ENCODE measurements at regions not wholly inside any gene's neighbourhood (a gene's known extent, or its start where the extent isn't known, plus 50 kb on each side); places are given as distances from the start of the nearest gene placed in this dataset.
"Not testable (repeated sequence)": the region's sequence is repeated elsewhere in the genome, so short reads cannot be mapped to it uniquely, and the experiment has no call there.

DNA sequence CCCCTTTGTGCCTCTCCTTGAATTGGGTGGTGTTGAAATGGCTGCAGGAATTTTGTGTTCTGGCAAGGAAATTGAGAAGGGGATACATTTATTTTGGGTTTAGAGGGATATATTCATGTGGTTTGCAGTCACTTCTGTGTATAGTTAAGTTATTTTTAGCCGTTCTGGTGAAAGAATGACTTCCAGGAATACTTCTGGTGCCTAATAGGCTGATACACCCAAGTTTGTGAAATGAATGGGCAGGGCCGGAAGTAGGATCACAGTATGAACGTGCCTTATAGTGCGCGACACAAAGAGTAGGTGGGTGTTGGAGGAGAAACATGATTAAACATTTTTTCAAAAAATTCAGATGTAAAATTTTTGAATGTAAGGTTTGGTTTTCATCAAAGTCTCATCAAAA lies 168.6 kb upstream of the ATP5MC3 start:
- DNase-seq (ENCODE audit: low spot score) = no peak

GRCh38 chr2:175342085-175342484 lies 160.6 kb upstream of the ATP5MC3 start:
- DNase-seq (ENCODE audit: low spot score) = no peak

- no peak for DNase-seq (ENCODE audit: low spot score)
Measured at GRCh38 chr2:175330195-175330594, 148.7 kb upstream of the ATP5MC3 start.

DNA sequence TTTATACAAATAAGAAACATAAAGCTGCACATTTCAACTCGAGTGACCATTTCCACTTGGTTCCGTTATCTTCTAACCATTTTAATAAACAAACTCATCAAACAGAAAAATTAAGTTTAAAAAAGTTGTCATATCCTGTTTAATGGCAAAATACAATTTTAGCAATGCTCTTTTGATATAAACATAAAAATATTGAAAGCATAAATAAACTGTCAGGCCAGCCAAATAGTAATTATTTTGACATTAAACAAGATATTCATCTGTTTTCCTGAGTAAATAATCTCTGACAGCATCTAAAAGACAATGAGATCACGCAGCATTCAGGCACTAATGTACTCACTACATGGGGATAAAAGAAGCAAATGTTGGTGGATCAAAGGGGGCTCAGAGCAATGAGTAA lies 145.3 kb upstream of the ATP5MC3 start:
- DNase-seq (ENCODE audit: low spot score) = no peak

DNA sequence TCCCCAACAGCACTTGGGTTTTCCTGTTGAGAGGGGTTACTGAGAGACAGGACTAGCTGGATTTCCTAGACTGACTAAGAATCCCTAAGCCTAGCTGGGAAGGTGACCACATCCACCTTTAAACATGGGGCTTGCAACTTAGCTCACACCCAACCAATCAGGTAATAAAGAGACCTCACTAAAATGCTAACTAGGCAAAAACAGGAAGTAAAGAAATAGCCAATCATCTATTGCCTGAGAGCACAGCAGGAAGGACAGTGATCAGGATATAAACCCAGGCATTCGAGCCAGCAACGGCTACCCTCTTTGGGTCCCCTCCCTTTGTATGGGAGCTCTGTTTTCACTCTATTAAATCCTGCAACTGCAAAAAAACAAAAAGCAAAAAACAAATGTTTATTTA lies 144.7 kb upstream of the ATP5MC3 start:
- not testable (repeated sequence) for DNase-seq (ENCODE audit: low spot score)

DNA sequence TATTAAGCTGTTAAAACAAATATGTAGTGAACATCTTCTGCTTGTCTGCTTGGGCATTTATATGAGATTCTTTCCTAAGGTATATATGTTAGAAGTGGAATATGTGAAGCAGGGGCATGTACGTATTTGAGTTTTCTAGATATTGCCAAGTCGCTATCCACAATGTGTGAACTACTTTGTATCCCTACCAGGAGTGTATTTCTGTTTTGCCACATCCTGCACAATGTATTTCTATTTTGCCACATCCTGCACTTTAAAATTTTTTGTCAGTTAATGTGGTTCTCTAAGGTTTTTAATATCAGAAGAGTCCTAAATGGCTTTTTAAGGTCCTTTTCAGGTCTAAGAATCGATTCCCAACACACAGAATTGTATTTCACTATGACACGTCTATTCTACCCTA lies 141.7 kb upstream of the ATP5MC3 start:
- DNase-seq (ENCODE audit: low spot score) = no peak

- no peak for DNase-seq (ENCODE audit: low spot score)
Measured at GRCh38 chr2:175318542-175318941, 137.0 kb upstream of the ATP5MC3 start.

- no peak for DNase-seq (ENCODE audit: low spot score)
Measured at GRCh38 chr2:175317751-175318150, 136.2 kb upstream of the ATP5MC3 start.

- DNase-seq (ENCODE audit: low spot score) = no peak
Measured at GRCh38 chr2:175312137-175312536, 130.6 kb upstream of the ATP5MC3 start.

GRCh38 chr2:175310813-175311504 lies 129.4 kb upstream of the ATP5MC3 start:
- no peak for DNase-seq (ENCODE audit: low spot score)

GRCh38 chr2:175309799-175310198 lies 128.3 kb upstream of the ATP5MC3 start:
- peak; percentile 1 for DNase-seq (ENCODE audit: low spot score)

GRCh38 chr2:175308005-175308404 lies 126.5 kb upstream of the ATP5MC3 start:
- DNase-seq (ENCODE audit: low spot score) = no peak

GRCh38 chr2:175304541-175304940 lies 123.0 kb upstream of the ATP5MC3 start:
- DNase-seq (ENCODE audit: low spot score) = no peak

GRCh38 chr2:175293776-175294175 lies 112.3 kb upstream of the ATP5MC3 start:
- DNase-seq (ENCODE audit: low spot score) = no peak

DNA sequence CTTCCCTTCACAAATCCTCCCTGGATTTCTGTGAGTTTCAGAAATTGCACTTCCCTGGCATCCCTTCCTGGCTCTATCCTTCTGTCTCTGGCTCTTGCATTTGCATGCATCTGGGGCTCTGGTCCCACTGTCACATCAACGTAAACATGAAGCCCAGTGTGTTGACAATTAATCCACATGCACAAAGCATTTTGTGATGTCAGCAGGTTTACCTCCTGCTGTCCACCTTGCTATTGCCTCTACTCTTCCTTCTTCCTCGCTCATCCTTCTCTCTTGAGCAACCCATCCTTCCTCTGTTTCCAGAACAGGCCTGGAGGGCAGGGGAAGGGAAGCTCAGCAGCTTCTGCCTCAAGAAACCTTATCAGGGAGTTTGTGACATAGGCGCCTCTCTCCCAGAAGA lies 111.7 kb upstream of the ATP5MC3 start:
- DNase-seq (ENCODE audit: low spot score) = no peak

- no peak for DNase-seq (ENCODE audit: low spot score)
Measured at GRCh38 chr2:175282886-175283285, 101.4 kb upstream of the ATP5MC3 start.

- no peak for DNase-seq (ENCODE audit: low spot score)
Measured at GRCh38 chr2:175282300-175282699, 100.8 kb upstream of the ATP5MC3 start.

GRCh38 chr2:175277772-175278171 lies 96.3 kb upstream of the ATP5MC3 start:
- no peak for DNase-seq (ENCODE audit: low spot score)

GRCh38 chr2:175275539-175275938 lies 94.0 kb upstream of the ATP5MC3 start:
- DNase-seq (ENCODE audit: low spot score) = no peak

- no peak for DNase-seq (ENCODE audit: low spot score)
Measured at GRCh38 chr2:175259164-175259563, 77.7 kb upstream of the ATP5MC3 start.

- no peak for DNase-seq (ENCODE audit: low spot score)
Measured at GRCh38 chr2:175256806-175257585, 75.5 kb upstream of the ATP5MC3 start.

- not testable (repeated sequence) for DNase-seq (ENCODE audit: low spot score)
Measured at GRCh38 chr2:175256391-175256790, 74.9 kb upstream of the ATP5MC3 start.

- DNase-seq (ENCODE audit: low spot score) = no peak
Measured at GRCh38 chr2:175253871-175254270, 72.4 kb upstream of the ATP5MC3 start.

Data from putamen (tissue), 1 donor.